NCI-H146 (cell line): ENCODE measurements at regions not wholly inside any gene's neighbourhood (a gene's known extent, or its start where the extent isn't known, plus 50 kb on each side); places are given as distances from the start of the nearest gene placed in this dataset.
"Not testable (repeated sequence)": the region's sequence is repeated elsewhere in the genome, so short reads cannot be mapped to it uniquely, and the experiment has no call there.

Source experiments
- DNase-seq: peaks from one replicate; lab custom pipeline; 2025; lab: John Stamatoyannopoulos, UW

DNA sequence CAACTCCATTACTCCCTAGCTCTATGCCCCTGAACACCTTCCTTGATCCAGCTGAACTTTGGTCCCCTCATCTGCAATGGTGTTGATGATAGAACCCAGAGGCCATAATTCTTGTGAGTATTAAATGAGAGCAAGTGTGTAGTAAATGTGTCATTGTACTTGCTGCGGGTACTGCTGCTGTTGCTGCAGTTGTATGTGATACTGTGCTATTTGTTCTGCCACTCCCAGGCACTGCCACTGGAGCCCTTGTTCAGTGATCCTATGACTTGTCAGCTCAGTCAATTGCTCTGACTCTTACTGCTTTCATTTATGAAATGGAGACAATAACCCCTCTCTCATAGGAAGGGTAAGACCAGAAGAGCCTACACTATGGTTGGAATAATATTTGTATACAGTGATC is 136.9 kb upstream of the PLGLB2 start:
- DNase-seq: not testable (repeated sequence)

DNA sequence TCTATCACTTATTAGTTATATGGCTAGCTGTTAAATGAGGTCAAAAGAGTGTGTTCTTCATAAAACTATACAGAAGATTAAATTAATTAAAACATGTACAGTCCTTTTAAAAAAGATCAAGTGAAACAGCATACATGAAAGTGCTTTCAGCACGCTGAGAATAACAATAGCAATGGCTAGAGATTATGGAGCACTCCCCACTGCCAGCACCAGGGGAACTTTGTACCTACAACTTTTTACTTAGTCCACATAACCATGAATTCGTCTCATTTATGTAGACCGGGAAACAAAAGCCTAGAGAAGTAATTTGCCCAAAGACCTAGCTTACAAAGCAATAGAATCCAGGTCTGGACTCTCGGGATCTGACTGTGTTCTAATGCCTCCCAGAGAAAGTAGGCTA is 136.5 kb upstream of the PLGLB2 start:
- not testable (repeated sequence) for DNase-seq

DNA sequence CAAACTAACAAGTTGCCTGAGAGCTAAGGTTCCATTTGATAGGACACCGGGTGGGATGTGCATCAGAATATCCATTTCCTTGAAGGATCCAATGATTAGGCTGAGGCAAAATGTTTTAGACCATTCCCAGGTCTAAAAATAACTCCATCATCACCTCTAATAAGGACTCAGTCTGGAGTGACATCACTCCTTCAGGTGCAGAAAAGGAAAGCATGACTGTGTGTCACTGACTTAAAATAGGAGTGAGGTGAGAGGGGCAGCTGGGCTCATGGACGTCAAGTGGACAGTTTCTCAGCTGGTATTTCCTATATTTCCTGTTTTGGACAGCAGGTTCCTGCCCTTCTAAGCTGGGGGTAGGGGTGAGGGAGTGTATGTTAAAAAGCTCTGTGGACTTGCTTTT is 135.9 kb upstream of the PLGLB2 start:
- DNase-seq: not testable (repeated sequence)

DNA sequence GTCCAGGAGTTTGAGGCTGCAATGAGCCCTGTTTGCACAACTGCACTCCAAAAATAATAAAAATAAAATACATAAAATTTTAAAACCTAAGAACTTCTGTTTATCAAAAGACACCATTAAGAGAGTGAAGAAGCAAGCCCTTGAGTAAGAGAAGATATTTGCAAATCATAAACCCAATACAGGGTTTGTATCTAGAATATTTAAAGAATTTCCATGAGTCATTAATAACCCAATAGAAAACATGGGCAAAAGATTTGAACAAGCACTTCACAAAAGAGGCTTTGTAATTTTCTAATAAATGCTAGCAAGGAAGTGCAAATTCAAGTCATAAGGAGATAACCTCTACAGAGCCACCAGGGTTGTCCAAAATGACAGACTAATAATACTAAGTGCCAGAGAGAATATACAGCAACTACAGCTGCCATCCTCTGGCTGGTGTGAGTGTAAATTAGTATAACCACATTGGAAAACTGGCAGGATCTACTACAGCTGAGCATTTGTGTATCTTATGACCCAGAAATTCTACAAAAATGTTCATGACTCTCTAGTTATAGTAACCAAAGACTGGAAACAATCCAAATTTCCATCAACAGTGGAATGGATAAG is 133.0 kb upstream of the PLGLB2 start:
- DNase-seq: not testable (repeated sequence)

DNA sequence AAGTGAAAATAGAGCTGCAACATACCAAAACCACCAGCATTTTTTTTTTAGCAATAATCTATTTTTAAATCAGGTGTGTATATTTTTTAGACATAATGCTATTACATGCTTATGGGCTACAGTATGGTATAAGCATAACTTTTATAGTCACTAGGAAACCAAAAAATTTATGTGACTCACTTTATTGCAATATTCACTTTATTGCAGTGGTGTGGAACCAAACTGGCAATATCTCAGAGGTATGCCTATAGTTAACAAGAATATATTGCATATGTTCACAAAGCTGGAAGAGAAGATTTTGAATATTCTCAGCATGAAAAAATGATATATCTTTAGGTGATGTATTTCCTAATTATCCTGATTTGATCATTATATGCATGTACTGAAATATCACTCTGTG is 128.8 kb upstream of the PLGLB2 start:
- DNase-seq: not testable (repeated sequence)

DNA sequence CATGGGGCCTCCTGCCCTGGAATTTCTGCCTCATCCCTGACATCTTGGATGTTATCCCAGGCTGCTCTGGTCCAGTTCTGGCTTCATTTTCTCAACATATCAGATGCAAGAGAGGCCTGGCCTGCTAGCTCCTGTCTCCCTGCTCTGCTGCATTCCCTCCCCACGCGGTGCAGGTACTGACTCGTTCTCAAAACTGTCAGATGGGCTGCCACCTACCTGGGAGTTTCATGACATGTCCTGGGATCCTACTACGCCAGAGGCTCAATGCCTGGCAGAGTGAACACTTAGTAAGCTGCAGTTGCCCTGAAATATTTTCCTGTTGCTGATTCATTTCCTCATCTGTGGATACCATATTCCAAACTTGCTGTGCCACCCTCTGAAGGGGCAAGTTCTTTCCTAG is 126.7 kb upstream of the PLGLB2 start:
- DNase-seq: not testable (repeated sequence)

DNA sequence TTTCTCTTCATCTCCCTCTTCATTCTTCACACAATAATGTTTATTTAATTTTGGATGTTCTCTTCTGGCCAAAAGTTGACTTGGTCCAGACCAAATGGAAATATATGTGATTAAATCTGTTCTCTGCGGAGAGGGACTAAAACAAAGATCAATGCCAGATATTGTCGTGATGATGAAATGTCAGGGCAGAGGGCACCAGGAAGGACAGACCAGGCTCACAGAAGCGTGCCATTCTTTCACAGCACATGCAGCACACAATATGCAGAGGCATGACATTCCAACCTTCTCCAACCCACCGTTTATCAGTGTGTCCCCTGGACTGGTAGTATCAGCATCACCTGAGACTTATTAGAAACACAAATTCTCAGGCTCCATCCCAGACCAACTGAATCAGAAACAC is 125.2 kb upstream of the PLGLB2 start:
- not testable (repeated sequence) for DNase-seq

DNA sequence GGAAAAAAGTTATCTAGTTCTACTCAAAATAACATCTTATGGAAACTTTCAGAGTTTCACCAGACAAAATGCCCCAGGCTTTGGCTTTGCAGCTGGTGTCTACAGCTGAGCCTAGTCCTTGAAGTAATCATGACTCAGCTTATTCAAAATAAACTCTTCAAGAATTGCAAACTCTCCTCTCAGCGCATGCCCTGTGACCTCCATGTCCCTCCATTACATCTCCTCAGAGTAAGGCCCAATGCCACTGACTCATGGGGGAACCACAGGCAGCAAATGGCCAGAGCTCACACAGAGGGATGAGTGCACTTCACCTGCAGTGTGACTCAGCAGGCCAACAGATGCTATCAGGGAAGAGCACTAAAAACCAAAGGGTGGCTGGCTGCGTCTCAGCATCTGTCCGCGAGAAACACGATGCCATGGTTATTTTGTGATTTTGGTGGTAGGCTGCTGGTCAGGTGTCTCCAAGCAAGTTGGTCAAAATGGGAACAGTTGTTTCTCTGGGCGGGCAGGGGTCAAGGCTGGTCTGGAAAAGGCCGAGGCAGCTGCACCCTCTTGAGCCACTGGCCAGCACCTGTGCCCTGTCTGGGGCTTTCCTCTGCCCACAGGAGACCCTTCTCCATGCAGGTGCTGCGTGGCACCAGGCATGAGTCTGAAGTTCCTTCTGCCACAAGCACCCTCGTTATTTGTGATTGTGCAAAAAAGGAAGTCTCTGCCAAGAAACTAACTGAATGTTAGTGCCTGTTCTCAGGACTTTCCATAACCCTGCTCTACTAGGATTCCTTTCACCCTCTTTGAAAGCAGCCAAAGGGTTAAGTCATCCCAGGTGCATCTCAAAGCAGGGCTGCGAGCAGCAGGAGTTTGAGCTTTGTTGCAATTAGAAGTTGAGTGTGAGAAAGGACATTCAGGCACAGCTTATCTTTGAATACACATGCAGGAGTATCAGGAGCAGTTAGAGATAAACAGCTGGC is 118.1 kb upstream of the PLGLB2 start:
- not testable (repeated sequence) for DNase-seq

DNA sequence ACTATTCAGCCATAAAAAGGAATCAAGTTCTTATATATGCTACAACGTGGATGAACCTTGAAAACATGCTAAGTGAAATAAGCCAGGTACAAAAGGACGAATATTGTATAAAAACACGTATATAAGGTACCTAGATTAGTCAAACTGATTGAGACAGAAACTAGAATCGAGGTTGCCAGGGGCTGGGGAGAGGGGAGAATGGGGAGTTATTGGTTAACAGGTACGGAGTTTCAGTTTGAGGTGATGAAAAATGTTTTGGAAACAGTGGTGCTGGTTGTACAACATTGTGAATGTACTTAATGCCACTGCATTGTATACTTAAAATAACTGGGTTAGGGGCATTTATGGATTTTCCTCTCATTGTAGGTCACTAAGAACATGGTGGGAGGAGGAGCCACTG is 117.0 kb upstream of the PLGLB2 start:
- DNase-seq: not testable (repeated sequence)

DNA sequence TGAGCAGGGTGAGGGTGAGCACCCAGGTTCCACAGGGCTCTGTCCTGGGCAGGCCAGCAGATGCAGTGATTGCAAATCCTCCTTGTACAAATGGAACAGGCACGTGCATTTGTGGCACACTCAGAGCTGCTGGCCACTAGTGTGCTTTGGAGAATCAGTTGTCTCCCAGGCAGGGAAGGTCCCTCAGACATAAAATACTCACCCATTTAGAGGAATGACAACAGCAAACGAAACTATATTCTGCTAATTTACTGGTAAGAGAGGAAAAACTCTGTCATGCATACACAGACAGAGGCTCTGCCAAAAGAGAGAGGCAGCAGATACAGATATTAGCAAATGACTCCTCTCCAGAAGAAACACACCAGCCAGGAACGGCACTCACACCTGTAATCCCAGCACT is 116.5 kb upstream of the PLGLB2 start:
- DNase-seq: not testable (repeated sequence)

DNA sequence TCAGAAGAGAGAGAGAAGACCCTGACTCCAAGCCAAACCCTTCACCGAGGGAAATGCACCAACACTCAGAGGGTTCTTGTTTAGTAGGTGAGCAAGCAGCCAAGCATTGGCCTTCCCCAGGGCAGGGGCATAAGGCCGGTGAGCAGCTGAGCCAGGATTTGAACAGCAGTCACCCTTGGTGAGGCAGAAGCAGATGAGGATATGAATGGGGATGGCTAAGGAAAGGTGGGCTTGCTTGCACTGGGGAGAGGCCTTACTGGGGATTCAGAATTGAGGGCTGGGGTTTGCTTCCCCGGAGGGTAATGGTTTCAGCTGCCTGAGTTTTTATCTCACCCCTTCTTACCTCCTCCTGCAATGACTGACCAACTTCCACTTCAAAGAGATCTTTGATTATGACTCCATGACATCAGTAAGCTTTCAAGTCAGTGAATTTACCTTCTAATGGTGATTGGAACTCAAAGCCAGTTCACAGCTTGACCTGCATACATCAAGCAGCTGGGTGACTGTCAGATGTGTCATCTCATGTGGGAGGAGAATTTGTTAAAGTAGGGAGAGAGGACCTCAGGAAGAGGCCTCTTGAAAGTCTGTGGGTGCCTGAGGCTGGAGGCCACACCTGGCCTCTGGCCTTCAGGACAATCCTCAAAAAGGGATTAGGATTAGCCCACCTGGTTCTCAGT is 114.5 kb upstream of the PLGLB2 start:
- DNase-seq: not testable (repeated sequence)

DNA sequence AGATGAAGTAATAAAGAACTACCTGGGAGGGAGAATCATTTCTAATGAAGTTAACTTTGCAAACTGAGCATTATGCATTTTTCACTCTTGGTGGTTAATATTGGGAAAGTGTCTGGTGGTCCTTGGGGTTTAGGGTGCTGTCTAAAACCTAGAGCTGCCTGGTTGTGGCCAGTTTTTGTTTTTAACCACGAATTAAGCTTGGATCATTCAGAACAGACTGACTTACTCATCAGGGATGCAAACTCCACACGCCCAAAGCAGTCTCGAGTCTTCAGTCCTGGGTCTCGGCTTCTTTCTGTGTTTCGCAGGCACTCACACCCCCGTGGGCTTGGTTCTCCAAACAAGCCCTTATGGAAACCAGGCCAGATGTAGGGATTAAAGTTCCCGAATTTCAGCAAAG is 113.8 kb upstream of the PLGLB2 start:
- DNase-seq: not testable (repeated sequence)

DNA sequence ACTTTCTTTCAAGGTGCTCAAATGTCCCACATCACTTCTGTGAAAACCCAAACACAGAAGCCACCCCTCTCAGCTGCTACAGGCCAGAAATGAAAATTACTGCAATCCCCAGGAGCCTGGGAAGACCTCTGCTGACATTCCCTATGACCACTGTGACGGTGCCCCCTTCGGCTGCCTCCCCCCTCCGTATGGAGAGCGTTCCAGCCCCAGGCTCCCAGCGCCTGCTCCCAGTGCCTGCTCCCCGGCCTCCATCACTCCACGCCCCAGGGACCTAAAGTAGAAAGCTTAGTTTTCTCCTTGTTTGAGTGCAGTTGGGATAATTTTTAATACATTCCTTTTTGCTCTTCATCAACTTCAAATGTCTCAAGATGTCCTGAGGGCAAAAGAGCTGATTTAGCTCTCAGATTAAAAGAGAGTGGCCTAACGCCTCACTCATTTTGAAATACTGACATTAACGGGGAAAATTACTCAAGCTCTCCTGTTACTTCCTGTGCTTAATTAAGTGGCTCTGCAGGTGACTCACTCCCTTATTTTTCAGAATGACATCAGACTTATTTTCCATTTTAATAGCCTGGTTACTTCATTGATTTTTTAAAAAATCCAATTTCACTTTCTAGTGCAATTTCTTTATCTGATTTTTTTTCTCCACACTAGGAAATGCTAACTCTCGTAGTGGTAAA is 112.8 kb upstream of the PLGLB2 start:
- not testable (repeated sequence) for DNase-seq

DNA sequence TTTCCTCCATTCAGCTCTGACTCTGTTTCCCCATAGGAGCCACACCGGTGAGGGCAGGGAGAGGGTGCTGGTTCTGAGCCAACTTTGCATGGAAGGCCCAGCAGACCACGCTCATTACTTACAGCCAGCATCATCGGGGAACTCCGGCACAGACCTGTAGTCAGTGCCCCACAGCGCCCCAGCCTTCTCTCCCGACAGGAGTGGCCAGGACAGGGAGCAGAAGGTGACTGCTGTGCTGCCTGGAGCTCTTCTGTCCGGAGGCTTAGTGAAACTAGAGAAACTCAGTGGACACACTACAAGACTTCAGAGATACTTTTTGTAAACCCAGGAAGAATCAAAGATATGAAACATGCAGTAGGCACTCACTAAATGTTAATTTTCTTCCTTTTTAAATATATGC is 111.6 kb upstream of the PLGLB2 start:
- DNase-seq: not testable (repeated sequence)

DNA sequence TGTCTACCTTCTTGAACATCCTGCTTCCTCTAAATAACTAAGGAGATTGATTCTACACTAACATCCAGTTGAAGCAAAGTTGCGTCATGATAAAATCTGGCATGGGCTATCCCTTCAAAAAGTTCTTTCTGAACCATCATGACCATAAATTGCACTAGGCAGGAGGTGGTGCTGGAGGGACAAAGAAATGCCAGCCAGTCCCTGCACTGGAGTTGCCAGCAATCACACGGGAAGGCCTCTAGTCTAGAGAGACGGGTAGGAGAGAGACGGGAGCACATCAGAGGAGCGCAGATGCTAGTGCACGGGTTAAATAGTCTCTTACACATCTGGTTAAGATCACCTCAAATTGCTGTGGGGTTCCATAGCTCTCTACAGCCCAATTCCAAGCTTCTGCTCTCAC is 111.2 kb upstream of the PLGLB2 start:
- DNase-seq: not testable (repeated sequence)

DNA sequence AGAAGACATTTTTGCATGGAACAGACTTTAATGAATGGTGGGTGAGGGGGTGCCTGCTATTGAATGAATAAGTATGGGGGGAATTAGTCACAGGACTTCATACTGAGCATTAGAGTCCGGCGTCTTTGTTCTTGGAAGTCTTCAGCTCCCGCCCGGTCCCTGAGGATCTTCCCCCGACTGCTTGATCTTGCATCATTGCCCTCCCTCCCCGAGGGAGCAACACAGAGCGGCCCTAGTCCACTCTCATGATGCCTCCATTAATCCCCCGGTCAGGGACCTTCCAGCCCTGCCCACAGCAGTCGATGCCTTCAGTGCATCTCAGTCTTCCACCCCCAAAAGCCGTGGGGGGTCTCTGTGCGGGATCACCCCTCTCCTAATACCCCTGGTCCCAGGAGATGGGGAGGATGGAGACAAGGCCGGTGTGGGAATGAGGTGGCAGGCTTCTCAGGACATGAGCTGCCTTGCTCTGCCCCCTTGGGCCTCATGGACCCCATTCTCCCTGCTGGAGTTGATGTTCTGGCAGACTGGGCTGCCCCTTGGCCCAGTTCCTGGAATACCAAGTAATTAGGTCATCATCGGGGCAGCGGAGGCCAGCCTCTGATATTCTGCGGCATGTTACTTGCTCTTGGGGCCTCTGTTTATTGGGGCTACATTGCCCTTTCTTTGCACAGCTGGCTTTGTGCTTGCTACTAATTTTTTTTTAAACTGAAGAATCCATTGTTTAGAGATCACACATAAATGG is 110.5 kb upstream of the PLGLB2 start:
- not testable (repeated sequence) for DNase-seq

DNA sequence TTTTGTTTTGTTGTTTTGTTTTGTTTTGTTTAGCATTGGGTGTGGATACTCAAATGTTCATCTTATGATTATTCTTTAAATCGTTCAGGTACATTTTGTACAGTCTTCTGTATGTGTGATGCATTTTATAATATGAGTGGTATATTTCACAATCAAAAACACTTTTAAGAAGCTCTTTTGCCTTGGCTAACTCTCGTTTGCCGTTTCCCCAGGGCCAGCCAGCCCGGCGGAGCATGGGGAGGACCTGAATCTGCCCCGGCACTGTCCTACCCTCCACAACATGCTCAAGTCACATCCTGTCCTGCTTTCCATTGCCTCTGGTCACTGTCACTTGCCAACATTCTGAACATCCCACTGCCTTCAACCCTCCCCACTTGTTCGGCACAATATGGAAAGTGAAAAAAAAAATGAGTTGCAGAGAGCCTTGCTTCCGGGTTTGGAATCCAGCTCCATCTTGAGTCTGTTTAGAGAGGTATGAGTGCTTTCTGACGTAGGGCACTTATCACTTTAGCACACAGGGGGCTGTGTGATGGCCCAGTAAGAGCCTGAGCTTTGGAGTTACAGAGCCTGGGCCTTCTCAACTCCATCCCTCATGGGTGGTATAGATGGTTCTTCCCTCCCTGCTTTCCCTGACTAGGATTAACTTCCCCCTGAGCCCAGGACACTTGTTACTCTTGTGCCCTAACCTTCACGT is 109.6 kb upstream of the PLGLB2 start:
- not testable (repeated sequence) for DNase-seq

DNA sequence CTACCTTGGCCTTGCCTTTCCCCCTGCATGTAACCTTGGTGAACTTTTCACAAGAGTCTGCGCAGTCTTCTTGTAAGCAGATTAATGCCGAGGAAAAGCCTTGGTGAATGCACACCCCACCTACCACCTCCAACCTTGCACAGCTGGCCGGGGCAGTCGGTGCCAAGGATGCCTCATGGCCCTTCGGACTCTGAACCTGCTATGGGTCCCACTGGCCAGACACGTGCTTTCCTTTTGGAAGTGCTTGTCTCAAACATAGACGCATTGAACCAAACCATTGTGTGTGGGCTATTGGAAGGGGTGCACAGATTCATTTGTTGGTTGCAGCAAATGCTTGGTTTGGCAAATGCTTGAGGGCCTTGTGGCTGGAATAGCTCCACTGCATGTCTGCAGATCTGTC is 109.0 kb upstream of the PLGLB2 start:
- not testable (repeated sequence) for DNase-seq

DNA sequence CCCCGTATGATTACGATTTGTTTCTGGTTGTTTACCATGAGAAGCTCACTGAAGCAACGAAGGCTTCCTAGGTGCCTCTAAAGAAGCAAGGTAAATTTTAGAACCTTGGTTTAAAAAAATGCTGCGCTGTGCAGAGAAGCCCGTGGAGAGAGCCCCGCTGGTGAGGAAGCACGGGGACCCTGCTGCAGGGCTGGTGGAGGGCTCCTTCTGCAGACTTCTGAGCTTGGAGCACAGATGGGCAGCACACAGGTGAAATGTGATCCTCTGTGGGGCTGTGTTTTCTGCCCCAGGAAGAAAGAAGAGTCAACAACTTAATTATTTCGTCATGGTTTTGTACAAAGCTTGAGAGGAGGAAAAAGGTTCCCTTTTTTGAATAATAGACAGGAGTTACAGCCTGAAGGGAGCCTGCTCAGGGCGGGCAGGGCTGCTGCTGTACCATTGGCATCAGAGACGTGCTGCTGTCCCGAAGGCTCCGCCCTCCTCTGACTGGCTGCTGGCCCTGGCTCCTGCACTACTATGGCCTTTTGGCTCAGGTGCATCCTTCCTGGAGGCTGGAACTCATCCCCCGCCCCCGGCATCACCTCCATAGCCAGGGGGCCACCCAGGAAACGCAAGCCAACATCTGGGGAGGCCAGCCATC is 108.0 kb upstream of the PLGLB2 start:
- DNase-seq: not testable (repeated sequence)

DNA sequence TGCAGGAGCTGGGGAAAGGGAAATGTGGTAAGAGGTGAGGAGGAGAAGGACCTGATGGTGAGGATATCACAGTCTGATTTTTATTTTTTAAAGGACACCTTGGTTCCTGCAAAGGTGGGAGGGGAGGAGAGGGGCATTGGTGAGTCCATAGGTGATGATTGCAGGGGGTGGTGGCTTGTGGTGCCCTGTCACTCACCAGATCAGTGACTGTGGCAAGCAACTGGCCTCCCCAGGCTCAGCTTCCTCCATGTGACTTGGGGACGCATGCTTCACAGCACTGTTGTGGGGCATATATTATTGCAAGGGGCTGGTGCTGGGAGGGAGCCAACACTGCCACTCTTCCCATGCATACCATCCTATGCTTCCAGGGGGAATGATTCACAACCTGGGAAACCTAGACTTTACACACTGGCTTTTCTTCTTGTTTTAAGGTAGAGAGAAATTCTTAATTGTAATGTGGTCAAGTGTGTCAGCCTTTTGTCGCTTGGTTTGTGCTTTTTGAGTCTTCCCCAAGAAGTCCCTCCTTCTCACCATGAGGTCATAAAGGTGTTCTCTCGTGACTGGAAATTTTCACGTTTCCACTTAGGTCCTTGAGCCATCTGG is 106.8 kb upstream of the PLGLB2 start:
- DNase-seq: not testable (repeated sequence)
